DMS153 (cell line): ENCODE measurements at regions not wholly inside any gene's neighbourhood (a gene's known extent, or its start where the extent isn't known, plus 50 kb on each side); places are given as distances from the start of the nearest gene placed in this dataset.

Experiments
- DNase-seq: peaks from one replicate; lab custom pipeline; 2025; lab: John Stamatoyannopoulos, UW

GRCh38 chr7:136807598-136807997, 60.9 kb upstream of the CHRM2 start:
- DNase-seq = no peak

GRCh38 chr7:136803028-136803427, 65.4 kb upstream of the CHRM2 start:
- no peak for DNase-seq

- DNase-seq = no peak
Observed at GRCh38 chr7:136783934-136784333, 84.5 kb upstream of the CHRM2 start.

- no peak for DNase-seq
Observed at GRCh38 chr7:136741941-136742340, 126.5 kb upstream of the CHRM2 start.

- DNase-seq = no peak
Observed at GRCh38 chr7:136728945-136729344, 139.5 kb upstream of the CHRM2 start.

GRCh38 chr7:136726460-136726859, 142.0 kb upstream of the CHRM2 start:
- DNase-seq = no peak

- no peak for DNase-seq
Observed at GRCh38 chr7:136717910-136718557, 150.4 kb upstream of the CHRM2 start.

- DNase-seq = no peak
Observed at GRCh38 chr7:136714062-136714461, 154.4 kb upstream of the CHRM2 start.

- no peak for DNase-seq
Observed at GRCh38 chr7:136710751-136711150, 157.7 kb upstream of the CHRM2 start.

GRCh38 chr7:136709876-136710275, 158.6 kb upstream of the CHRM2 start:
- DNase-seq = no peak

- no peak for DNase-seq
Observed at GRCh38 chr7:136702913-136703312, 165.5 kb upstream of the CHRM2 start.

GRCh38 chr7:136698977-136699376, 169.5 kb upstream of the CHRM2 start:
- DNase-seq = no peak

GRCh38 chr7:136698231-136698630, 170.2 kb upstream of the CHRM2 start:
- DNase-seq = no peak

- no peak for DNase-seq
Observed at GRCh38 chr7:136697271-136697670, 171.2 kb upstream of the CHRM2 start.

GRCh38 chr7:136693166-136694119, 175.0 kb upstream of the CHRM2 start:
- no peak for DNase-seq

GRCh38 chr7:136692221-136692620, 176.2 kb upstream of the CHRM2 start:
- DNase-seq = no peak

GRCh38 chr7:136688601-136689000, 179.9 kb upstream of the CHRM2 start:
- no peak for DNase-seq

- DNase-seq = no peak
Observed at GRCh38 chr7:136687693-136688322, 180.6 kb upstream of the CHRM2 start.

GRCh38 chr7:136685501-136686173, 182.8 kb upstream of the CHRM2 start:
- no peak for DNase-seq

- no peak for DNase-seq
Observed at GRCh38 chr7:136677471-136678365, 190.7 kb upstream of the CHRM2 start.

GRCh38 chr7:136667584-136667983, 200.9 kb upstream of the CHRM2 start:
- no peak for DNase-seq
